T-helper 2 cell (primary cell): ENCODE measurements at regions not wholly inside any gene's neighbourhood (a gene's known extent, or its start where the extent isn't known, plus 50 kb on each side); places are given as distances from the start of the nearest gene placed in this dataset.
"Not testable (repeated sequence)": the region's sequence is repeated elsewhere in the genome, so short reads cannot be mapped to it uniquely, and the experiment has no call there.

Experiments used
- DNase-seq, 5 experiments: peaks; one replicate each; pipeline versions ENCODE4 v3.0.0 to v3.0.0-alpha.2; 2012 to 2022

- DNase-seq, result no peak
Measured at GRCh38 chr14:57150449-57150848, 118.3 kb downstream of the EXOC5 start.

GRCh38 chr14:57139173-57139572 lies 129.5 kb downstream of the EXOC5 start:
- no peak for DNase-seq

- DNase-seq, result no peak
Measured at GRCh38 chr14:57136669-57137328, 131.9 kb downstream of the EXOC5 start.

- not testable (repeated sequence) for DNase-seq
Measured at GRCh38 chr14:57127809-57128208, 140.9 kb downstream of the EXOC5 start.

GRCh38 chr14:57122129-57122528 lies 146.6 kb downstream of the EXOC5 start:
- DNase-seq, result no peak

- DNase-seq, result not testable (repeated sequence)
Measured at GRCh38 chr14:57112072-57112807, 156.5 kb downstream of the EXOC5 start.

GRCh38 chr14:57110411-57110810 lies 158.3 kb downstream of the EXOC5 start:
- DNase-seq, result not testable (repeated sequence)

GRCh38 chr14:57091030-57091608 lies 177.6 kb downstream of the EXOC5 start:
- DNase-seq, result no peak

- DNase-seq, result no peak
Measured at GRCh38 chr14:57089901-57090300, 178.8 kb downstream of the EXOC5 start.

- DNase-seq, result no peak
Measured at GRCh38 chr14:57087841-57088240, 180.9 kb downstream of the EXOC5 start.

- no peak for DNase-seq
Measured at GRCh38 chr14:57086271-57087162, 182.2 kb downstream of the EXOC5 start.

GRCh38 chr14:57085801-57086200 lies 182.9 kb downstream of the EXOC5 start:
- no peak for DNase-seq

- no peak for DNase-seq
Measured at GRCh38 chr14:57085043-57085442, 183.7 kb downstream of the EXOC5 start.

GRCh38 chr14:57080691-57081090 lies 188.0 kb downstream of the EXOC5 start:
- DNase-seq, result no peak

GRCh38 chr14:57078054-57078453 lies 190.7 kb downstream of the EXOC5 start:
- no peak for DNase-seq

GRCh38 chr14:57073986-57074385 lies 194.7 kb downstream of the EXOC5 start:
- no peak for DNase-seq

GRCh38 chr14:57071639-57072038 lies 197.1 kb downstream of the EXOC5 start:
- no peak for DNase-seq

GRCh38 chr14:57069702-57070101 lies 199.0 kb downstream of the EXOC5 start:
- no peak for DNase-seq

- no peak for DNase-seq
Measured at GRCh38 chr14:57068511-57068910, 200.2 kb downstream of the EXOC5 start.

- DNase-seq, result peak in 2 of 5 experiments; percentile 6 to 62
Measured at GRCh38 chr14:57066887-57067513, 201.7 kb downstream of the EXOC5 start.

- no peak for DNase-seq
Measured at GRCh38 chr14:57066463-57066862, 202.2 kb downstream of the EXOC5 start.

- DNase-seq, result peak in 1 of 5 experiments; percentile 13
Measured at GRCh38 chr14:57061009-57061711, 207.5 kb downstream of the EXOC5 start.
